Fibroblast of pulmonary artery (primary cell): ENCODE measurements at regions not wholly inside any gene's neighbourhood (a gene's known extent, or its start where the extent isn't known, plus 50 kb on each side); places are given as distances from the start of the nearest gene placed in this dataset.

ENCODE experiments used
- DNase-seq: peaks from one replicate; pipeline ENCODE4 v3.0.0-alpha.2; 2010; ENCODE audit warnings: low read depth
- H3K4me3 ChIP-seq: replicated peaks from 2 replicates; pipeline ENCODE4 v1.5.1; 2011; ENCODE audit warnings: low read depth, mild to moderate bottlenecking, control low read depth, low read length, moderate library complexity
- CTCF ChIP-seq: IDR thresholded peaks from 2 replicates; pipeline ENCODE4 v1.5.1; 2011; ENCODE audit warnings: mild to moderate bottlenecking, control low read depth, low read length, inconsistent platforms; ENCODE audit errors: missing control alignments

GRCh38 chr16:6605490-6605889 is 727.2 kb upstream of the RBFOX1 start:
- TF ChIP-seq CTCF, result no peak
- no peak overlapping the region for H3K4me3 ChIP-seq
- no peak for DNase-seq

- H3K4me3 ChIP-seq, result no peak overlapping the region
- no peak for TF ChIP-seq CTCF
- no peak for DNase-seq
Measured at GRCh38 chr16:6603780-6604325, 728.8 kb upstream of the RBFOX1 start.

GRCh38 chr16:6602405-6602804 is 730.2 kb upstream of the RBFOX1 start:
- DNase-seq, result no peak
- TF ChIP-seq CTCF, result no peak
- H3K4me3 ChIP-seq, result no peak overlapping the region

- DNase-seq, result no peak
- no peak overlapping the region for H3K4me3 ChIP-seq
- TF ChIP-seq CTCF, result no peak
Measured at GRCh38 chr16:6600167-6600566, 732.5 kb upstream of the RBFOX1 start.

GRCh38 chr16:6593799-6594198 is 738.8 kb upstream of the RBFOX1 start:
- no peak overlapping the region for H3K4me3 ChIP-seq
- no peak for DNase-seq
- no peak for TF ChIP-seq CTCF

GRCh38 chr16:6576606-6577005 is 756.0 kb upstream of the RBFOX1 start:
- no peak overlapping the region for H3K4me3 ChIP-seq
- DNase-seq, result no peak
- no peak for TF ChIP-seq CTCF

GRCh38 chr16:6576113-6576512 is 756.5 kb upstream of the RBFOX1 start:
- TF ChIP-seq CTCF, result no peak
- no peak overlapping the region for H3K4me3 ChIP-seq
- no peak for DNase-seq
